H1 (cell line): ENCODE measurements at regions not wholly inside any gene's neighbourhood (a gene's known extent, or its start where the extent isn't known, plus 50 kb on each side); places are given as distances from the start of the nearest gene placed in this dataset.

Source experiments
- CHD2 ChIP-seq: IDR thresholded peaks from 2 replicates; pipeline ENCODE4 v1.6.1; 2012; ENCODE audit warnings: low read length, improper control_type of control experiment
- FOSL1 ChIP-seq: IDR thresholded peaks from 2 replicates; pipeline ENCODE4 v1.6.1; 2011; ENCODE audit warnings: mild to moderate bottlenecking, low read depth, low read length, moderate library complexity; ENCODE audit not compliant: insufficient read depth
- RBBP5 ChIP-seq: IDR thresholded peaks from 2 replicates; pipeline ENCODE4 v1.7.1; 2012; ENCODE audit warnings: low read depth, mild to moderate bottlenecking, inconsistent platforms, low read length, moderate library complexity, borderline replicate concordance
- TF ChIP-seq, protein P1 (sequence below), 3 experiments: IDR thresholded peaks; 1 replicate in 2 of 3; 2 replicates in 1 of 3; pipeline versions ENCODE4 v1.5.1 to v1.6.1; 2011; ENCODE audit warnings: low read length in 3 of 3, mild to moderate bottlenecking in 3 of 3, inconsistent platforms in 2 of 3, low read depth in 1 of 3, moderate library complexity in 1 of 3; ENCODE audit not compliant: insufficient read depth in 1 of 3; ENCODE audit errors: control extremely low read depth in 1 of 3

DNA sequence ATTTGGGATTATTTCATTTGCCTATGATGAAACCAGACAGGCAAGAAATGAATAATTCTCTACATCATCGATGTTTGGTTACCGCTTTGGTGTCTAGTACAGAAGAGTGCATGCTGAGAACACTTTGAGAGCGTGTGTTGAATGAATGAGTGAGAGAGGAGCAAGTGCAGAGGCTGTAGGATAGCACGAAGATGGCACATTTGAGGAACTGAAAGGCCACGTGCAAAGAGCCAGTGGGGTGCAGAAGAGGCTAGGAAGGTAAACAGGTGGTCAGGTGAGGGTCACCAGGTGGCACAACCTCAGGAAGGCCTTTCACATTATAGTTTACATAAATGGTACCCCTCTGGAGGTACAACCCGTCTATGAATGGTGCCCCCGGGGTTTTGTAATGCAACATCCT, 80.1 kb upstream of the SPHKAP start:
- TF ChIP-seq, protein P1, sequence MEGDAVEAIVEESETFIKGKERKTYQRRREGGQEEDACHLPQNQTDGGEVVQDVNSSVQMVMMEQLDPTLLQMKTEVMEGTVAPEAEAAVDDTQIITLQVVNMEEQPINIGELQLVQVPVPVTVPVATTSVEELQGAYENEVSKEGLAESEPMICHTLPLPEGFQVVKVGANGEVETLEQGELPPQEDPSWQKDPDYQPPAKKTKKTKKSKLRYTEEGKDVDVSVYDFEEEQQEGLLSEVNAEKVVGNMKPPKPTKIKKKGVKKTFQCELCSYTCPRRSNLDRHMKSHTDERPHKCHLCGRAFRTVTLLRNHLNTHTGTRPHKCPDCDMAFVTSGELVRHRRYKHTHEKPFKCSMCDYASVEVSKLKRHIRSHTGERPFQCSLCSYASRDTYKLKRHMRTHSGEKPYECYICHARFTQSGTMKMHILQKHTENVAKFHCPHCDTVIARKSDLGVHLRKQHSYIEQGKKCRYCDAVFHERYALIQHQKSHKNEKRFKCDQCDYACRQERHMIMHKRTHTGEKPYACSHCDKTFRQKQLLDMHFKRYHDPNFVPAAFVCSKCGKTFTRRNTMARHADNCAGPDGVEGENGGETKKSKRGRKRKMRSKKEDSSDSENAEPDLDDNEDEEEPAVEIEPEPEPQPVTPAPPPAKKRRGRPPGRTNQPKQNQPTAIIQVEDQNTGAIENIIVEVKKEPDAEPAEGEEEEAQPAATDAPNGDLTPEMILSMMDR (IDR thresholded peaks at IDR 0.05; ENCODE audit: control extremely low read depth in 1 of 3, insufficient read depth in 1 of 3, low read depth in 1 of 3, low read length in 3 of 3): no peak
- TF ChIP-seq RBBP5 (no peak), FOSL1 (no peak), CHD2 (no peak)
